Common myeloid progenitor, CD34-positive (primary cell): ENCODE measurements at regions not wholly inside any gene's neighbourhood (a gene's known extent, or its start where the extent isn't known, plus 50 kb on each side); places are given as distances from the start of the nearest gene placed in this dataset.

Source experiments
- CTCF ChIA-PET: fragments of 350-600 bp; sonication (Branson Sonifier 250); formaldehyde crosslinking; loops from one replicate; lab custom pipeline; 2021; ENCODE audit warnings: antibody characterized with exemption; lab: Charles Lee
- POLR2A ChIA-PET: fragments of 350-600 bp; sonication (Branson Sonifier 250); formaldehyde crosslinking; loops from one replicate; lab custom pipeline; 2021; ENCODE audit warnings: antibody characterized with exemption; lab: Charles Lee
- DNase-seq, 3 donors: peaks; one replicate each; pipeline versions ENCODE4 v3.0.0 to v3.0.0-alpha.2; 2013
- H3K27ac ChIP-seq, 2 experiments: 1 replicate in 1 of 2; 2 replicates in 1 of 2; pipeline ENCODE4 v1.7.0; 2013; ENCODE audit warnings: inconsistent platforms in 2 of 2, low read length in 2 of 2, mild to moderate bottlenecking in 2 of 2, low read depth in 1 of 2, moderate library complexity in 1 of 2; ENCODE audit not compliant: severe bottlenecking in 2 of 2, insufficient read depth in 1 of 2, poor library complexity in 1 of 2
- H3K27me3 ChIP-seq, 5 experiments: replicated peaks in 2 of 5; 1 replicate in 3 of 5; 2 replicates in 2 of 5; pipeline versions ENCODE4 v1.6.1 to v1.7.0; 2013; ENCODE audit warnings: low read length in 4 of 5, mild to moderate bottlenecking in 2 of 5, moderate library complexity in 2 of 5, inconsistent platforms in 1 of 5; ENCODE audit not compliant: insufficient read depth in 5 of 5, control insufficient read depth in 4 of 5
- H3K36me3 ChIP-seq, 4 experiments: 1 replicate in 2 of 4; 2 replicates in 2 of 4; pipeline versions ENCODE4 v1.6.1 to v1.7.0; 2013; ENCODE audit warnings: low read length in 3 of 4, control low read depth in 1 of 4, mild to moderate bottlenecking in 1 of 4; ENCODE audit not compliant: control insufficient read depth in 4 of 4, insufficient read depth in 4 of 4
- H3K4me1 ChIP-seq, 4 experiments: 1 replicate in 3 of 4; 2 replicates in 1 of 4; pipeline versions ENCODE4 v1.6.1 to v1.7.1; 2013; ENCODE audit warnings: low read length in 3 of 4, mild to moderate bottlenecking in 3 of 4, control low read depth in 1 of 4, inconsistent platforms in 1 of 4, moderate library complexity in 1 of 4; ENCODE audit not compliant: control insufficient read depth in 4 of 4, insufficient read depth in 4 of 4; ENCODE audit errors: control extremely low read depth in 1 of 4
- H3K4me3 ChIP-seq, 7 experiments: 1 replicate in 4 of 7; 2 replicates in 3 of 7; pipeline versions ENCODE4 v1.5.1 to v1.7.0; 2013; ENCODE audit warnings: mild to moderate bottlenecking in 7 of 7, low read length in 6 of 7, moderate library complexity in 6 of 7, inconsistent platforms in 2 of 7, low read depth in 2 of 7, control low read depth in 1 of 7; ENCODE audit not compliant: insufficient read depth in 4 of 7, control insufficient read depth in 1 of 7; ENCODE audit errors: extremely low read depth in 1 of 7
- H3K9me3 ChIP-seq, 5 experiments: 1 replicate in 4 of 5; 2 replicates in 1 of 5; pipeline versions ENCODE4 v1.6.1 to v1.7.1; 2013; ENCODE audit warnings: low read length in 4 of 5, mild to moderate bottlenecking in 2 of 5, inconsistent platforms in 1 of 5, low read depth in 1 of 5, moderate library complexity in 1 of 5; ENCODE audit not compliant: control insufficient read depth in 4 of 5, insufficient read depth in 2 of 5; ENCODE audit errors: control extremely low read depth in 1 of 5
- WGBS: methylation state at CpG from one replicate; pipeline ENCODE4 v1.1.5; 2013; ENCODE audit not compliant: insufficient coverage; 5-methylcytosine and 5-hydroxymethylcytosine counted together

- Histone ChIP-seq H3K9me3 (peaks cover 0 to 6% (median 0%) of the 10 kb centered on the region in 5 experiments), H3K27ac (no peak overlapping the region), H3K27me3 (no peaks in the 10 kb centered on the region), H3K36me3 (no peaks in the 10 kb centered on the region), H3K4me3 (no peak overlapping the region), H3K4me1 (no peaks in the 10 kb centered on the region)
- ChIA-PET POLR2A (no interaction called here), CTCF (no interaction called here)
- DNase-seq: no peak
Measured at GRCh38 chr11:15704556-15704955, 589.8 kb downstream of the INSC start.

DNA sequence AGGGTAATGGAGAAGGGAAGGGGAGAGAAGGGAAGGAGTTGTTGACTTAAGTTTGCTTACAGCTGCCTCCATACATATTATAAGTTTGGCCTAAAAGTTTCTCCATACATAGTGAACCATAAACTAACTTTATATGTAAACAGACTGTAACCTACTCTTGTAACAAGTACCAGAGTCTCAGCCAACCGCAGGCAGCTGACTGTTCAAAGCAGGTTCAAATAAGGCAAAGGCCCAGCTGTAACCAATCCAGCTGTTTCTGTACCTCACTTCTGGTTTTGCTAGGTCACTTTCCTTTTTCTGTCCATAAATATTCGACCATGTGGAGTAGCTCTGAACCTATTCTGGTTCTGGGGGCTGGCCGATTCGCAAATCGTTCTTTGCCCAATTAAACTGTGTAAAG, 591.2 kb downstream of the INSC start:
- 90% methylated on average over 1 of the region's 5 CpGs for WGBS
- ChIA-PET CTCF (no interaction called here), POLR2A (no interaction called here)
- Histone ChIP-seq H3K9me3 (peaks cover 0 to 6% (median 0%) of the 10 kb centered on the region in 5 experiments), H3K36me3 (no peaks in the 10 kb centered on the region), H3K27ac (no peak overlapping the region), H3K4me3 (no peak overlapping the region), H3K27me3 (no peaks in the 10 kb centered on the region), H3K4me1 (no peaks in the 10 kb centered on the region)
- no peak for DNase-seq

DNA sequence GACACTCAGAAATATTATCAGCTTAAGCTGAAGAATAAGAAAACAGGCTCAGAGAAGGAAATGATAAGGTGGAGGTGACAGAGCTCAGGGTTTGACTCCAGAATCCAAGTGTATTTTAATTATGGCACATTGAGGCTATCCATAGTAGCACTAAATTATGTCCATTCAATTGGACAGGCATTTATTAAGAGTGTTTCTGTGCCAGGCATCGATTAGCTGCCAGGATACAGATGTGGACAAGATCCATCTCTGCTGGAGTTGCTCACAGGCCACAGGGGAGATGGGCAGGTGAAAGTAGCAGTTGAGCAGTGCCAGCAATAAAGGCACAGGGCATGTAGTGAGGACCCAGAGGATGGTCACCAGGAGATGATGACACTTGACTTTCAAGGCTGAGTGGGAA, 592.5 kb downstream of the INSC start:
- POLR2A ChIA-PET: no interaction called here
- Histone ChIP-seq H3K27ac (no peak overlapping the region), H3K9me3 (peaks cover 0 to 6% (median 0%) of the 10 kb centered on the region in 5 experiments), H3K36me3 (no peaks in the 10 kb centered on the region), H3K4me3 (no peak overlapping the region), H3K4me1 (no peaks in the 10 kb centered on the region), H3K27me3 (no peaks in the 10 kb centered on the region)
- WGBS: no CpG with 5 or more reads among the region's 1 CpG
- no peak for DNase-seq
- CTCF ChIA-PET: no interaction called here

DNA sequence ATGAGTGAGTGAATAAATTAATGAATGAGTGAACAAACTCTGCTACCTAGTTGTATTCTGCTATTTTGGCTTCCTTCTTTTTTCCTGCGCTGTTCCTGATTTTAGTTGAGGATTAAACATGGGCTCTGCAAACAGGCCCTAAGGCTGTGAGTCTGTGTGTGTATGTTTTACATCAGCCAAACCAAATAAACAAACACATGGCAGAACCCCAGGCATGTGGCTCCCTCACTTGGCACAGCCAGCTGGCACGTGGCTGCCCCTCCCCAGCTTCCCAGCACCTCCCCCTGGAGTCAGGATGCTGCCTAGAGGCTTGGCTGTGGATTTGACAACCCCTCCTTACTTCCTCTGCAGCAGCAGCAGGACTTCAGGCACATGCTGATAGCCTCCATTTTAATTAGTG, 593.2 kb downstream of the INSC start:
- Histone ChIP-seq H3K4me3 (no peak overlapping the region), H3K36me3 (no peaks in the 10 kb centered on the region), H3K27ac (no peak overlapping the region), H3K9me3 (peaks cover 0 to 6% (median 0%) of the 10 kb centered on the region in 5 experiments), H3K4me1 (no peaks in the 10 kb centered on the region), H3K27me3 (no peaks in the 10 kb centered on the region)
- CTCF ChIA-PET: no interaction called here
- no peak for DNase-seq
- POLR2A ChIA-PET: no interaction called here
- WGBS: 33% methylated on average over 1 of the region's 2 CpGs

GRCh38 chr11:15710580-15711275, 596.0 kb downstream of the INSC start:
- Histone ChIP-seq H3K36me3 (no peaks in the 10 kb centered on the region), H3K27ac (no peak overlapping the region), H3K4me3 (no peak overlapping the region), H3K9me3 (no peaks in the 10 kb centered on the region), H3K27me3 (no peaks in the 10 kb centered on the region), H3K4me1 (no peaks in the 10 kb centered on the region)
- DNase-seq: no peak
- POLR2A ChIA-PET: no interaction called here
- 56% methylated on average over 1 of the region's 3 CpGs for WGBS
- CTCF ChIA-PET: interaction anchor here (1.1 kb wide), 1 partner anchor 109 kb away, joined by 3 read pairs; no protein-coding TSS in a partner anchor

DNA sequence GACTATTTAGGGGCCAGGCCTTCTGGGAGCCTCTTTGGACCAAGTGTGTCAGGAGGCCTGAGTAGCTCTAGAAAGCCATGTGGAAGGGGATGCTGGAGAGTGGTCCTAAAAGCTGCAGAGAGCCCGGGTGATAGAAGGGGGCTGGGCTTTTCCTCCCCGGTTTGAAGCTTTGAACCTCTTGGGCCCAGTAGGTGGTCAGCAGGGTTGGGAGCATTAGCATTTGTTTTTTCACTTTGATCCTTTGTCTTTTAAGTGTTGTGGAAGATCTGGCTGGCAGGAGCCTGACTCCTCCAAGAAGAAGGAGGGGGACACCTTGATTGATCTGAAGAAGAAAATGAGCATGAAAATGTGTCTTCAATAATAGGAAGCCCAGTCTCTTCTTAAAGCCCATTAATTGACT, 596.6 kb downstream of the INSC start:
- CTCF ChIA-PET: interaction anchor here (1.1 kb wide), 1 partner anchor 108 kb away, joined by 3 read pairs; no protein-coding TSS in a partner anchor
- no peak for DNase-seq

DNA sequence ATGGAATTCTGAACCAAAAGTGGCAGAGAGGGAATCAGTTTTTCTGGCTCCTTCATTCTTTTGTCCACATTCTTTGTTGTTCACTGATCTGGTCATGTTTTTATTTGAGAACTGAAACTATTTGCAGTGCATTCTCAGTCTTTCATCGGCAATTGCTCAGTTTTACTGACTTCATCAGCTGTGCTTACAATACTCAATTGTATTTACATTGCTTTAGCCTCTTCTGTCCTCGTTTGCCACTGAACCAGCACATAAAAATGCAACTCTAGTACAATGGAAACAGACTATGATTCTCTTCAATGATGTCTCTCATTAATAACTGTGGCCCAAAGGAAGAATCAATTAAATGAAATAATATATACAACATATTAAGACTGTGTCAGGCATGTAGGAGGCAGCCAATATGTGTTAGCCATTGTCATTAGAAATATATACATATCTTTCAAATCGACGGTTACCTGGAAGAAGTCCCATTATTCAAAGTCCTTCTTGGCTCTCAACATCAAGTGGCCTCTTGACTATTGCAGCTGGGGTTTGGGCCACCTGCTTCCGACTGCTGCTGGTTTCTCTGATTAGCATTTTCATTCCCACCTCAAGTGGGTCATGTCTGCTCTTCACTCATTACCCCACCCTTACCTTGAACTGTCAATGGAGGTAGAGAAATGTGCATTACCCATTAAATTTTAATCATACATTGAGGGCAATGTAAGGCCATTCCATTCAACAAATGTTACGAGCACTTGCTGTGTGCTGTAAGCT, 600.1 kb downstream of the INSC start:
- POLR2A ChIA-PET: no interaction called here
- Histone ChIP-seq H3K27me3 (peaks cover 0 to 4% (median 0%) of the 10 kb centered on the region in 5 experiments), H3K4me1 (no peaks in the 10 kb centered on the region), H3K4me3 (no peak overlapping the region), H3K27ac (no peak overlapping the region), H3K36me3 (no peaks in the 10 kb centered on the region), H3K9me3 (no peaks in the 10 kb centered on the region)
- 81% methylated on average over 4 of the region's 6 CpGs for WGBS
- DNase-seq: no peak
- CTCF ChIA-PET: no interaction called here

More for the DNA sequence above, 596.6 kb downstream of the INSC start:
- Histone ChIP-seq H3K4me1 (no peaks in the 10 kb centered on the region), H3K27me3 (no peaks in the 10 kb centered on the region), H3K4me3 (no peak overlapping the region), H3K36me3 (no peaks in the 10 kb centered on the region), H3K9me3 (no peaks in the 10 kb centered on the region), H3K27ac (no peak overlapping the region)
- POLR2A ChIA-PET: no interaction called here
- 71% methylated on average over 2 of the region's 2 CpGs for WGBS
